ENCODE measurements at regions not wholly inside any gene's neighbourhood (a gene's known extent, or its start where the extent isn't known, plus 50 kb on each side); places are given as distances from the start of the nearest gene placed in this dataset.

DNA sequence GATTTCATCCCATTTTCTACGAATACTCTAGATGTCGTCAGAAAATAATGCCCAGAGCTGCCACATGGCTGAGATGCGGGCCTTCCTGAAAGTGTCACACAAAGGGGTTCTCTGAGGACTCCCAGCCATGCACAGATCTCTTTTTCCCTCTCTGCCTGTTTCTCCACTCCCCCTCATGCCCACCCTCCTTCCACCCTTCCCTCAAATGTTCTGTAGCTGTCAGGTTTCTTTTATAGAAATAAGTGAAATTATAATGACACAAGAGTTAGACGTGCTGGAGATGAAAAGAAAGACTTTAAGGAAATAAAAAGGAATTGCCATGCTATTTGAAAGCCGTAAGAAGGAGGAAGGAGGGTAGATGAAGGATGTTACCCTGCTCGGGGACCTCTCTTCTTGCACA is 819.3 kb upstream of the CELF2 start:
- no peak for DNase-seq (ENCODE audit: low read depth, low spot score)
- POLR2A ChIA-PET = no interaction called here
- Histone ChIP-seq H3K27me3 (ENCODE audit: control insufficient read depth, insufficient read depth, low read length) (no peaks in the 10 kb centered on the region), H3K9me3 (ENCODE audit: control insufficient read depth, insufficient read depth, low read length) (no peaks in the 10 kb centered on the region), H3K4me3 (ENCODE audit: low read depth, low read length) (no peak overlapping the region), H3K27ac (ENCODE audit: low read depth, low read length) (no peak overlapping the region)
- TF ChIP-seq, protein P1, sequence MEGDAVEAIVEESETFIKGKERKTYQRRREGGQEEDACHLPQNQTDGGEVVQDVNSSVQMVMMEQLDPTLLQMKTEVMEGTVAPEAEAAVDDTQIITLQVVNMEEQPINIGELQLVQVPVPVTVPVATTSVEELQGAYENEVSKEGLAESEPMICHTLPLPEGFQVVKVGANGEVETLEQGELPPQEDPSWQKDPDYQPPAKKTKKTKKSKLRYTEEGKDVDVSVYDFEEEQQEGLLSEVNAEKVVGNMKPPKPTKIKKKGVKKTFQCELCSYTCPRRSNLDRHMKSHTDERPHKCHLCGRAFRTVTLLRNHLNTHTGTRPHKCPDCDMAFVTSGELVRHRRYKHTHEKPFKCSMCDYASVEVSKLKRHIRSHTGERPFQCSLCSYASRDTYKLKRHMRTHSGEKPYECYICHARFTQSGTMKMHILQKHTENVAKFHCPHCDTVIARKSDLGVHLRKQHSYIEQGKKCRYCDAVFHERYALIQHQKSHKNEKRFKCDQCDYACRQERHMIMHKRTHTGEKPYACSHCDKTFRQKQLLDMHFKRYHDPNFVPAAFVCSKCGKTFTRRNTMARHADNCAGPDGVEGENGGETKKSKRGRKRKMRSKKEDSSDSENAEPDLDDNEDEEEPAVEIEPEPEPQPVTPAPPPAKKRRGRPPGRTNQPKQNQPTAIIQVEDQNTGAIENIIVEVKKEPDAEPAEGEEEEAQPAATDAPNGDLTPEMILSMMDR (IDR thresholded peaks at IDR 0.05; ENCODE audit: low read depth, low read length) = no peak
- CTCF ChIA-PET = no interaction called here

DNA sequence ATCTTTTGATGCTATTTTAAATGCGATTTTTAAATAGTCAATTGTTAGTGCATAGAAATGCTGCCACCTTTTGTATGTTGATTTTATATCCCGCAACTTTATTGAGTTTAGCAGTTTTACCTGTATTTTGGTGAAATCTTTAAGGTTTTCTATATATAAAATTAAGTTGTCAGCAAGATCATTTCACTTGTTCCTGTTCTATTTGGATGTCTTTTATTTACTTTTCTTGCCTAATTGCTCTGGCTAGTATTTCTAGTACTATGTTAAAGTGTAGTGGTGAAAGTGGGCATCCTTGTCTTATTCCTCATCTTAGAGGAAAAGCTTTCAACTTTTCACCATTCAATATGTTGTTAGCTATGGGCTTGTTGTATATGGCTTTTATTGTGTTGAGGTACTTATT is 813.3 kb upstream of the CELF2 start:
- no peak for DNase-seq (ENCODE audit: low read depth, low spot score)
- Histone ChIP-seq H3K9me3 (ENCODE audit: control insufficient read depth, insufficient read depth, low read length) (no peaks in the 10 kb centered on the region), H3K27me3 (ENCODE audit: control insufficient read depth, insufficient read depth, low read length) (no peaks in the 10 kb centered on the region), H3K4me3 (ENCODE audit: low read depth, low read length) (no peak overlapping the region), H3K27ac (ENCODE audit: low read depth, low read length) (no peak overlapping the region)
- TF ChIP-seq, protein P1 (IDR thresholded peaks at IDR 0.05; ENCODE audit: low read depth, low read length) = no peak
- ChIA-PET POLR2A (no interaction called here), CTCF (no interaction called here)

DNA sequence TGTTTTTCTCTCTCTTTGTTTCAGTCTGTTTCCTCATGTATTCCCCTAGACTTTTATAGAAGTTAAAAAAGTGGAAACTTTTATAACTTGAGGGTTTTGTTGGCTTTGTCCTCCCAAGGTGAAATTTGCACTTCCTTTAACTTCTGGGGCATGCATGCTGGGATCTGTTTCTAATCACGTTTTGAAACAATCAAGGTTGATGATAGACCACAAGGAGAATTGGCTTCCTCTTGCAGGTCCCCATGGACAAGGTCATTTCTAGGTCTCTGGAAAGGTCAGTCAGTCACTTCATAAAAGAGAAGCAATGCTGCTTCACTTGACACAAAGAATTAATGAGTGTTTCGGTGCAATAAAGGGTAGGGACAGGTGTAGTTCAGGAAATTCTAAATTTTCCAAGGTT is 811.8 kb upstream of the CELF2 start:
- no peaks in the 10 kb centered on the region for H3K27me3 ChIP-seq (ENCODE audit: control insufficient read depth, insufficient read depth, low read length)
- H3K4me3 ChIP-seq (ENCODE audit: low read depth, low read length) = no peak overlapping the region
- DNase-seq (ENCODE audit: low read depth, low spot score) = no peak
- no peak overlapping the region for H3K27ac ChIP-seq (ENCODE audit: low read depth, low read length)
- ChIA-PET CTCF (no interaction called here), POLR2A (no interaction called here)
- TF ChIP-seq, protein P1 (IDR thresholded peaks at IDR 0.05; ENCODE audit: low read depth, low read length) = no peak
- no peaks in the 10 kb centered on the region for H3K9me3 ChIP-seq (ENCODE audit: control insufficient read depth, insufficient read depth, low read length)

DNA sequence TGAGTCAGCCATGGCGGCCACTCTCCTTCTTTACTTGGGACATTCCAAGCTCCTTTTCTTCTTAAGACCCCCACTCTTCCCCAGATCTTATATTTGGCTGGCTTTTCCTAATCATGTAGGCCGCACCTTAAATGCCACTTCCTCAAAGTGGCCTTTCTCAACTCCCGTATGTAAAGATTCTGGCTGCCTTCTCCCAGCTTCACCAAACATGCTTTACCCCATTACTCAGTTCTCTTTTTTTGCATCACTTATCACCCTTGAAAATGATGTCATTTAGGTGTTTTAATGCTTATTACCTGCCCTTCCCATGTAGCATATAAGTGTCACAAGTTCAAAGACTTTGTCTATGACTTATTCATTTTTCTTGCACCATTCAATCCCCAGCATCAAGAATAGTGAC is 810.1 kb upstream of the CELF2 start:
- TF ChIP-seq, protein P1 (IDR thresholded peaks at IDR 0.05; ENCODE audit: low read depth, low read length) = no peak
- no peaks in the 10 kb centered on the region for H3K27me3 ChIP-seq (ENCODE audit: control insufficient read depth, insufficient read depth, low read length)
- no peaks in the 10 kb centered on the region for H3K9me3 ChIP-seq (ENCODE audit: control insufficient read depth, insufficient read depth, low read length)
- no peak overlapping the region for H3K4me3 ChIP-seq (ENCODE audit: low read depth, low read length)
- ChIA-PET POLR2A (no interaction called here), CTCF (interaction anchor here (0.9 to 1.3 kb wide), 2 partner anchors 12 to 865 kb away, joined by 3 to 4 read pairs; no protein-coding TSS in a partner anchor)
- DNase-seq (ENCODE audit: low read depth, low spot score) = no peak
- H3K27ac ChIP-seq (ENCODE audit: low read depth, low read length) = no peak overlapping the region

DNA sequence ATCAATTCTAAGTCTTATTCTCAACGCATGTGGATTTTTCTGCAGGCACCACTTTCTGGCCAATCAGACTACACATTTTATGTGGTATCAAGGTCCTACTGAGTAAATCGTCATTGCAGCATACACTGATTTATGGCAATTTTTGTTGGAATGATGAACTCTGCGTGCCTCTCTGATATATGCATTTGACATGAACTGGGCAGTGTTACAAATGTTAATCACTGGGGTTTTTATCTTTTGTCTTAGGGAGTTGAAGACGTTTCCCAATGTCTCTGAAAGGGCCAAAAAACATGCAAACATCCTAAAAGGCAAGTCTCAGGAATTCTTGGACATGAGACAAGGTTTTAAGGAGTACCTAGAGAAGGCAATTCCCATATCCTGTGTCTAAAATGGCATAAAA is 809.5 kb upstream of the CELF2 start:
- H3K27me3 ChIP-seq (ENCODE audit: control insufficient read depth, insufficient read depth, low read length) = no peaks in the 10 kb centered on the region
- H3K4me3 ChIP-seq (ENCODE audit: low read depth, low read length) = no peak overlapping the region
- ChIA-PET CTCF (no interaction called here), POLR2A (no interaction called here)
- TF ChIP-seq, protein P1 (IDR thresholded peaks at IDR 0.05; ENCODE audit: low read depth, low read length) = no peak
- no peak for DNase-seq (ENCODE audit: low read depth, low spot score)
- no peaks in the 10 kb centered on the region for H3K9me3 ChIP-seq (ENCODE audit: control insufficient read depth, insufficient read depth, low read length)
- H3K27ac ChIP-seq (ENCODE audit: low read depth, low read length) = no peak overlapping the region

All from AG04450 (cell line).